ENCODE measurements at regions not wholly inside any gene's neighbourhood (a gene's known extent, or its start where the extent isn't known, plus 50 kb on each side); places are given as distances from the start of the nearest gene placed in this dataset.

- Histone ChIP-seq H3K36me3 (ENCODE audit: control insufficient read depth in 3 of 3, insufficient read depth in 2 of 3, low read depth in 1 of 3, low read length in 3 of 3) (no peaks in the 10 kb centered on the region), H3K27ac (ENCODE audit: low read depth in 1 of 3, low read length in 2 of 3) (no peak overlapping the region), H3K4me1 (ENCODE audit: control insufficient read depth in 3 of 3, insufficient read depth in 2 of 3, low read depth in 1 of 3, low read length in 2 of 3) (no peaks in the 10 kb centered on the region), H3K27me3 (ENCODE audit: control insufficient read depth in 3 of 3, insufficient read depth in 3 of 3, low read length in 3 of 3) (no peaks in the 10 kb centered on the region), H3K9me3 (ENCODE audit: control insufficient read depth in 2 of 2, insufficient read depth in 1 of 2, low read depth in 1 of 2, low read length in 1 of 2) (no peaks in the 10 kb centered on the region), H3K4me3 (ENCODE audit: low read depth in 1 of 3, low read length in 3 of 3) (no peak overlapping the region)
- FAIRE-seq (no peak), DNase-seq (no peak)
- 93 to 94% (median 93%) methylated on average over 2 of the region's 2 CpGs for WGBS, 3 donors
Observed at GRCh38 chr5:143660625-143661024, 151.3 kb upstream of the HMHB1 start.

GRCh38 chr5:143659599-143660238 lies 152.2 kb upstream of the HMHB1 start:
- Histone ChIP-seq H3K9me3 (ENCODE audit: control insufficient read depth in 2 of 2, insufficient read depth in 1 of 2, low read depth in 1 of 2, low read length in 1 of 2) (no peaks in the 10 kb centered on the region), H3K4me1 (ENCODE audit: control insufficient read depth in 3 of 3, insufficient read depth in 2 of 3, low read depth in 1 of 3, low read length in 2 of 3) (no peaks in the 10 kb centered on the region), H3K36me3 (ENCODE audit: control insufficient read depth in 3 of 3, insufficient read depth in 2 of 3, low read depth in 1 of 3, low read length in 3 of 3) (no peaks in the 10 kb centered on the region), H3K27me3 (ENCODE audit: control insufficient read depth in 3 of 3, insufficient read depth in 3 of 3, low read length in 3 of 3) (no peaks in the 10 kb centered on the region), H3K27ac (ENCODE audit: low read depth in 1 of 3, low read length in 2 of 3) (no peak overlapping the region), H3K4me3 (ENCODE audit: low read depth in 1 of 3, low read length in 3 of 3) (no peak overlapping the region)
- WGBS, 3 donors = 24 to 56% (median 48%) methylated on average over 3 of the region's 3 CpGs
- peak in 1 of 2 donors; percentile 21 for DNase-seq
- peak; percentile 5 for FAIRE-seq

- H3K27ac ChIP-seq (ENCODE audit: low read depth in 1 of 3, low read length in 2 of 3) = no peak overlapping the region
- H3K4me1 ChIP-seq (ENCODE audit: control insufficient read depth in 3 of 3, insufficient read depth in 2 of 3, low read depth in 1 of 3, low read length in 2 of 3) = no peaks in the 10 kb centered on the region
- no peak for FAIRE-seq
- DNase-seq = no peak
- WGBS, 3 donors = 95 to 99% (median 97%) methylated on average over 3 of the region's 3 CpGs
- no peaks in the 10 kb centered on the region for H3K36me3 ChIP-seq (ENCODE audit: control insufficient read depth in 3 of 3, insufficient read depth in 2 of 3, low read depth in 1 of 3, low read length in 3 of 3)
- no peaks in the 10 kb centered on the region for H3K27me3 ChIP-seq (ENCODE audit: control insufficient read depth in 3 of 3, insufficient read depth in 3 of 3, low read length in 3 of 3)
- H3K4me3 ChIP-seq (ENCODE audit: low read depth in 1 of 3, low read length in 3 of 3) = no peak overlapping the region
- no peaks in the 10 kb centered on the region for H3K9me3 ChIP-seq (ENCODE audit: control insufficient read depth in 2 of 2, insufficient read depth in 1 of 2, low read depth in 1 of 2, low read length in 1 of 2)
Observed at GRCh38 chr5:143658956-143659355, 153.0 kb upstream of the HMHB1 start.

GRCh38 chr5:143657647-143658285 lies 154.2 kb upstream of the HMHB1 start:
- 69 to 77% (median 76%) methylated on average over 3 of the region's 3 CpGs for WGBS, 3 donors
- H3K27me3 ChIP-seq (ENCODE audit: control insufficient read depth in 3 of 3, insufficient read depth in 3 of 3, low read length in 3 of 3) = no peaks in the 10 kb centered on the region
- DNase-seq (no peak), FAIRE-seq (no peak)
- H3K27ac ChIP-seq (ENCODE audit: low read depth in 1 of 3, low read length in 2 of 3) = no peak overlapping the region
- no peaks in the 10 kb centered on the region for H3K36me3 ChIP-seq (ENCODE audit: control insufficient read depth in 3 of 3, insufficient read depth in 2 of 3, low read depth in 1 of 3, low read length in 3 of 3)
- H3K9me3 ChIP-seq (ENCODE audit: control insufficient read depth in 2 of 2, insufficient read depth in 1 of 2, low read depth in 1 of 2, low read length in 1 of 2) = no peaks in the 10 kb centered on the region
- no peak overlapping the region for H3K4me3 ChIP-seq (ENCODE audit: low read depth in 1 of 3, low read length in 3 of 3)
- no peaks in the 10 kb centered on the region for H3K4me1 ChIP-seq (ENCODE audit: control insufficient read depth in 3 of 3, insufficient read depth in 2 of 3, low read depth in 1 of 3, low read length in 2 of 3)

- Histone ChIP-seq H3K27me3 (ENCODE audit: control insufficient read depth in 3 of 3, insufficient read depth in 3 of 3, low read length in 3 of 3) (no peaks in the 10 kb centered on the region), H3K4me1 (ENCODE audit: control insufficient read depth in 3 of 3, insufficient read depth in 2 of 3, low read depth in 1 of 3, low read length in 2 of 3) (no peaks in the 10 kb centered on the region), H3K27ac (ENCODE audit: low read depth in 1 of 3, low read length in 2 of 3) (no peak overlapping the region), H3K4me3 (ENCODE audit: low read depth in 1 of 3, low read length in 3 of 3) (no peak overlapping the region), H3K36me3 (ENCODE audit: control insufficient read depth in 3 of 3, insufficient read depth in 2 of 3, low read depth in 1 of 3, low read length in 3 of 3) (no peaks in the 10 kb centered on the region), H3K9me3 (ENCODE audit: control insufficient read depth in 2 of 2, insufficient read depth in 1 of 2, low read depth in 1 of 2, low read length in 1 of 2) (no peaks in the 10 kb centered on the region)
- FAIRE-seq = no peak
- DNase-seq = no peak
- 93 to 95% (median 95%) methylated on average over 4 of the region's 4 CpGs for WGBS, 3 donors
Observed at GRCh38 chr5:143653766-143654282, 158.1 kb upstream of the HMHB1 start.

GRCh38 chr5:143653256-143653655 lies 158.7 kb upstream of the HMHB1 start:
- H3K4me1 ChIP-seq (ENCODE audit: control insufficient read depth in 3 of 3, insufficient read depth in 2 of 3, low read depth in 1 of 3, low read length in 2 of 3) = no peaks in the 10 kb centered on the region
- H3K36me3 ChIP-seq (ENCODE audit: control insufficient read depth in 3 of 3, insufficient read depth in 2 of 3, low read depth in 1 of 3, low read length in 3 of 3) = no peaks in the 10 kb centered on the region
- H3K27ac ChIP-seq (ENCODE audit: low read depth in 1 of 3, low read length in 2 of 3) = no peak overlapping the region
- H3K27me3 ChIP-seq (ENCODE audit: control insufficient read depth in 3 of 3, insufficient read depth in 3 of 3, low read length in 3 of 3) = no peaks in the 10 kb centered on the region
- peak; percentile 11 to 31 for DNase-seq
- H3K4me3 ChIP-seq (ENCODE audit: low read depth in 1 of 3, low read length in 3 of 3) = no peak overlapping the region
- 85 to 95% (median 92%) methylated on average over 2 of the region's 2 CpGs for WGBS, 3 donors
- H3K9me3 ChIP-seq (ENCODE audit: control insufficient read depth in 2 of 2, insufficient read depth in 1 of 2, low read depth in 1 of 2, low read length in 1 of 2) = no peaks in the 10 kb centered on the region
- no peak for FAIRE-seq

- H3K27me3 ChIP-seq (ENCODE audit: control insufficient read depth in 3 of 3, insufficient read depth in 3 of 3, low read length in 3 of 3) = no peaks in the 10 kb centered on the region
- FAIRE-seq = no peak
- H3K4me1 ChIP-seq (ENCODE audit: control insufficient read depth in 3 of 3, insufficient read depth in 2 of 3, low read depth in 1 of 3, low read length in 2 of 3) = no peaks in the 10 kb centered on the region
- H3K27ac ChIP-seq (ENCODE audit: low read depth in 1 of 3, low read length in 2 of 3) = no peak overlapping the region
- no peaks in the 10 kb centered on the region for H3K9me3 ChIP-seq (ENCODE audit: control insufficient read depth in 2 of 2, insufficient read depth in 1 of 2, low read depth in 1 of 2, low read length in 1 of 2)
- H3K4me3 ChIP-seq (ENCODE audit: low read depth in 1 of 3, low read length in 3 of 3) = no peak overlapping the region
- no peak for DNase-seq
- H3K36me3 ChIP-seq (ENCODE audit: control insufficient read depth in 3 of 3, insufficient read depth in 2 of 3, low read depth in 1 of 3, low read length in 3 of 3) = no peaks in the 10 kb centered on the region
- WGBS, 3 donors = 68 to 75% (median 73%) methylated on average over 3 of the region's 3 CpGs
Observed at GRCh38 chr5:143652108-143652700, 159.8 kb upstream of the HMHB1 start.

- 56 to 73% (median 70%) methylated on average over 5 of the region's 5 CpGs for WGBS, 3 donors
- DNase-seq (no peak), FAIRE-seq (no peak)
- Histone ChIP-seq H3K27me3 (ENCODE audit: control insufficient read depth in 3 of 3, insufficient read depth in 3 of 3, low read length in 3 of 3) (no peaks in the 10 kb centered on the region), H3K27ac (ENCODE audit: low read depth in 1 of 3, low read length in 2 of 3) (no peak overlapping the region), H3K9me3 (ENCODE audit: control insufficient read depth in 2 of 2, insufficient read depth in 1 of 2, low read depth in 1 of 2, low read length in 1 of 2) (no peaks in the 10 kb centered on the region), H3K4me3 (ENCODE audit: low read depth in 1 of 3, low read length in 3 of 3) (no peak overlapping the region), H3K36me3 (ENCODE audit: control insufficient read depth in 3 of 3, insufficient read depth in 2 of 3, low read depth in 1 of 3, low read length in 3 of 3) (no peaks in the 10 kb centered on the region), H3K4me1 (ENCODE audit: control insufficient read depth in 3 of 3, insufficient read depth in 2 of 3, low read depth in 1 of 3, low read length in 2 of 3) (no peaks in the 10 kb centered on the region)
Observed at GRCh38 chr5:143649937-143650621, 161.9 kb upstream of the HMHB1 start.

Measured in small intestine (tissue), 7 donors.